ENCODE measurements at regions not wholly inside any gene's neighbourhood (a gene's known extent, or its start where the extent isn't known, plus 50 kb on each side); places are given as distances from the start of the nearest gene placed in this dataset.

DNA sequence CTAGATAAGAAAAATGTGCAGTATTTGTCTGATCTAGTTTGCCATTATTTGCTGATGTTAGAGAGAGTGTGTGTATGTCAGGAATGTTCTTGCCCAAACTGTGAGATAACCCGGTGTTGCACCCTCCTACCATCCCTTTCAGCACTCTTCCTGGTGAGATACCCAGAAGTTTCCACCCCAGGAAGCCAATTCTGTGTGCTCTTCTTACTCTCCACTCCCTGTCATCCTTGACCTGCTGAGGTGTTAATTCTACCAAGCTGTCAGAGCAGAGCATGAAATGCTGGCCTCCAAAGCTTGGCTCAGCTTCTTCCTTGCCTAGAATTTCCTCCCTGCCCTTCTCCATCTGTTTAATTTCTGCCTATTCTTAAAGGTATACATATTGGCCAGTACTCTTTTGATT lies 237.3 kb upstream of the CNR1 start:
- no peak for TF ChIP-seq CREB1 (IDR thresholded peaks at IDR 0.05)
- no peak for TF ChIP-seq CREB1 (CRISPR knock-in tag; IDR thresholded peaks at IDR 0.05)
- no peak for TF ChIP-seq EZH2 (conservative IDR thresholded peaks at IDR 0.05; ENCODE audit: low read depth, low read length)
- TF ChIP-seq POLR2AphosphoS5 (IDR thresholded peaks at IDR 0.05; ENCODE audit: low read depth, low read length), result no peak
- TF ChIP-seq SKI (IDR thresholded peaks at IDR 0.05; ENCODE audit: partially characterized antibody), result no peak
- TF ChIP-seq TCF7L2 (IDR thresholded peaks at IDR 0.05; ENCODE audit: low read depth, low read length), result no peak
- TF ChIP-seq RBAK (CRISPR knock-in tag; IDR thresholded peaks at IDR 0.05), result no peak
- TF ChIP-seq NFKBIZ (CRISPR knock-in tag; IDR thresholded peaks at IDR 0.05), result no peak
- no peak for TF ChIP-seq ZNF274 (CRISPR knock-in tag; IDR thresholded peaks at IDR 0.05)
- no peak for TF ChIP-seq TBP (CRISPR knock-in tag; IDR thresholded peaks at IDR 0.05)
- TF ChIP-seq ATF1 (CRISPR knock-in tag; IDR thresholded peaks at IDR 0.05), result no peak
- no peak for TF ChIP-seq JUN (CRISPR knock-in tag; IDR thresholded peaks at IDR 0.05)
- no peak for TF ChIP-seq SP2 (CRISPR knock-in tag; IDR thresholded peaks at IDR 0.05)
- TF ChIP-seq ZNF33A (CRISPR knock-in tag; IDR thresholded peaks at IDR 0.05; ENCODE audit: borderline replicate concordance), result no peak
- TF ChIP-seq ZNF34 (CRISPR knock-in tag; IDR thresholded peaks at IDR 0.05; ENCODE audit: borderline replicate concordance), result no peak
